HEK293 (cell line): ENCODE measurements at regions not wholly inside any gene's neighbourhood (a gene's known extent, or its start where the extent isn't known, plus 50 kb on each side); places are given as distances from the start of the nearest gene placed in this dataset.

Experiments used
- CTCF ChIA-PET: fragments of 350-600 bp; formaldehyde crosslinking; extraction: SDS; loops from one replicate; lab custom pipeline; 2021; ENCODE audit warnings: antibody characterized with exemption; lab: Yijun Ruan, JAX
- POLR2A ChIA-PET: fragments of 300-600 bp; formaldehyde crosslinking; extraction: SDS; loops from one replicate; lab custom pipeline; 2020; ENCODE audit warnings: antibody characterized with exemption, inconsistent platforms; lab: Yijun Ruan, JAX
- H3K27ac ChIP-seq: fragments of 200-500 bp; sonication (Bioruptor generic); 2 replicates; pipeline ENCODE4 v1.5.1; 2014; ENCODE audit warnings: low read depth, low read length, control low read depth, inconsistent platforms; ENCODE audit errors: extremely low read depth
- H3K36me3 ChIP-seq, 2 experiments: fragments of 200-500 bp in 1 of 2; sonication (Bioruptor generic) in 1 of 2; 1 replicate in 1 of 2; 2 replicates in 1 of 2; pipeline ENCODE4 v1.5.1; 2014 to 2017; ENCODE audit warnings: inconsistent platforms in 2 of 2, low read length in 2 of 2; ENCODE audit not compliant: control insufficient read depth in 2 of 2, insufficient read depth in 1 of 2
- H3K4me1 ChIP-seq: fragments of 200-500 bp; sonication (Bioruptor generic); 2 replicates; pipeline ENCODE4 v1.5.1; 2014; ENCODE audit warnings: mild to moderate bottlenecking, low read length, inconsistent platforms; ENCODE audit not compliant: control insufficient read depth, insufficient read depth
- H3K4me3 ChIP-seq: 2 replicates; pipeline ENCODE4 v1.5.1; 2011; ENCODE audit warnings: low read depth, mild to moderate bottlenecking, control low read depth, low read length, moderate library complexity
- H3K9me3 ChIP-seq: fragments of 200-500 bp; sonication (Bioruptor generic); 2 replicates; pipeline ENCODE4 v1.5.1; 2014; ENCODE audit warnings: low read depth, low read length, inconsistent platforms; ENCODE audit not compliant: control insufficient read depth, insufficient read depth
- AEBP2 ChIP-seq: fragments of 450-650 bp; formaldehyde crosslinking; IDR thresholded peaks from 2 replicates; pipeline ENCODE4 v1.5.1; 2016; ENCODE audit warnings: missing biosample characterization, missing genetic modification characterization, borderline replicate concordance
- BCL11A ChIP-seq: fragments of 450-650 bp; formaldehyde crosslinking; IDR thresholded peaks from 2 replicates; pipeline ENCODE4 v1.5.1; 2016; ENCODE audit warnings: low read depth, missing biosample characterization, missing genetic modification characterization
- HIC1 ChIP-seq: fragments of 450-650 bp; formaldehyde crosslinking; IDR thresholded peaks from 2 replicates; pipeline ENCODE4 v1.5.1; 2016; ENCODE audit warnings: missing biosample characterization, missing genetic modification characterization
- HOXC10 ChIP-seq: sonication (generic); formaldehyde crosslinking; IDR thresholded peaks from 2 replicates; pipeline ENCODE4 v1.8.1; 2023; ENCODE audit warnings: mild to moderate bottlenecking, missing genetic modification reagents
- OVOL3 ChIP-seq: fragments of 450-650 bp; formaldehyde crosslinking; IDR thresholded peaks from 2 replicates; pipeline ENCODE4 v1.5.1; 2016; ENCODE audit warnings: missing biosample characterization, missing genetic modification characterization
- PATZ1 ChIP-seq: fragments of 450-650 bp; formaldehyde crosslinking; IDR thresholded peaks from 2 replicates; pipeline ENCODE4 v1.5.1; 2016; ENCODE audit warnings: missing biosample characterization, missing genetic modification characterization
- SALL2 ChIP-seq: fragments of 450-650 bp; formaldehyde crosslinking; IDR thresholded peaks from 2 replicates; pipeline ENCODE4 v1.5.0; 2017; ENCODE audit warnings: missing biosample characterization, mild to moderate bottlenecking, missing genetic modification characterization, borderline replicate concordance
- ZBTB6 ChIP-seq: fragments of 450-650 bp; formaldehyde crosslinking; IDR thresholded peaks from 2 replicates; pipeline ENCODE4 v1.5.1; 2017; ENCODE audit warnings: missing biosample characterization, missing genetic modification characterization
- ZNF211 ChIP-seq: fragments of 450-650 bp; formaldehyde crosslinking; IDR thresholded peaks from 2 replicates; pipeline ENCODE4 v1.5.1; 2016; ENCODE audit warnings: low read depth, missing biosample characterization, missing genetic modification characterization
- ZNF214 ChIP-seq: fragments of 450-650 bp; formaldehyde crosslinking; IDR thresholded peaks from 2 replicates; pipeline ENCODE4 v1.5.1; 2017; ENCODE audit warnings: missing biosample characterization, mild to moderate bottlenecking, missing genetic modification characterization, borderline replicate concordance
- ZNF24 ChIP-seq: fragments of 450-650 bp; formaldehyde crosslinking; IDR thresholded peaks from 2 replicates; pipeline ENCODE4 v1.5.1; 2016; ENCODE audit warnings: missing biosample characterization, missing genetic modification characterization
- ZNF423 ChIP-seq: fragments of 450-650 bp; formaldehyde crosslinking; IDR thresholded peaks from 2 replicates; pipeline ENCODE4 v1.5.1; 2016; ENCODE audit warnings: missing biosample characterization, missing genetic modification characterization
- ZNF555 ChIP-seq: fragments of 450-650 bp; formaldehyde crosslinking; conservative IDR thresholded peaks from 2 replicates; pipeline ENCODE4 v1.5.1; 2017; ENCODE audit warnings: missing biosample characterization, mild to moderate bottlenecking, missing genetic modification characterization, inconsistent platforms
- ZNF580 ChIP-seq: fragments of 450-650 bp; formaldehyde crosslinking; IDR thresholded peaks from 2 replicates; pipeline ENCODE4 v1.5.1; 2016; ENCODE audit warnings: missing biosample characterization, missing genetic modification characterization
- ZNF600 ChIP-seq: fragments of 450-650 bp; formaldehyde crosslinking; IDR thresholded peaks from 2 replicates; pipeline ENCODE4 v1.5.1; 2016; ENCODE audit warnings: missing biosample characterization, missing genetic modification characterization
- ZNF768 ChIP-seq: fragments of 450-650 bp; formaldehyde crosslinking; IDR thresholded peaks from 2 replicates; pipeline ENCODE4 v1.5.1; 2018; ENCODE audit warnings: missing biosample characterization, mild to moderate bottlenecking, missing genetic modification characterization

- TF ChIP-seq ZNF600 (tag by site-specific recombination) (no peak), HIC1 (tag by site-specific recombination) (no peak), ZNF423 (tag by site-specific recombination) (no peak), HOXC10 (CRISPR knock-in tag) (no peak), ZNF214 (no peak), ZNF580 (tag by site-specific recombination) (no peak), OVOL3 (tag by site-specific recombination) (no peak), ZNF211 (tag by site-specific recombination) (no peak), ZNF555 (tag by site-specific recombination) (no peak), BCL11A (tag by site-specific recombination) (no peak), ZNF24 (no peak)
- TF ChIP-seq, all 188 proteins: peak for 0
- Histone ChIP-seq H3K4me1 (no peaks in the 10 kb centered on the region), H3K27ac (no peak overlapping the region), H3K9me3 (no peaks in the 10 kb centered on the region), H3K4me3 (no peak overlapping the region), H3K36me3 (no peaks in the 10 kb centered on the region)
- CTCF ChIA-PET = interaction anchor here (0.7 kb wide), 1 partner anchor 36 kb away, joined by 3 read pairs; no protein-coding TSS in a partner anchor
- POLR2A ChIA-PET = no interaction called here
Observed at GRCh38 chr17:73906896-73907870, 262.9 kb upstream of the SDK2 start.

GRCh38 chr17:73909186-73909585 lies 264.9 kb upstream of the SDK2 start:
- H3K4me1 ChIP-seq = no peaks in the 10 kb centered on the region
- no peak overlapping the region for H3K27ac ChIP-seq
- H3K9me3 ChIP-seq = no peaks in the 10 kb centered on the region
- no peaks in the 10 kb centered on the region for H3K36me3 ChIP-seq
- CTCF ChIA-PET = interaction anchor here (0.6 to 1.2 kb wide), 3 partner anchors 18 to 162 kb away, joined by 3 to 4 read pairs (median 3); no protein-coding TSS in a partner anchor
- no peak overlapping the region for H3K4me3 ChIP-seq
- POLR2A ChIA-PET = no interaction called here
- no peak for TF ChIP-seq AEBP2 (tag by site-specific recombination)
- no peak for TF ChIP-seq HIC1 (tag by site-specific recombination)
- no peak for TF ChIP-seq ZNF768 (tag by site-specific recombination)
- TF ChIP-seq ZBTB6 (tag by site-specific recombination) = no peak
- no peak for TF ChIP-seq PATZ1 (tag by site-specific recombination)
- TF ChIP-seq SALL2 (tag by site-specific recombination) = no peak
